Activated CD4-positive, alpha-beta memory T cell treated with anti-CD3 and anti-CD28 coated beads, Interleukin-2, amount 10 ng/mL, durations not matched to agents 7 days and 5 days (primary cell): ENCODE measurements at regions not wholly inside any gene's neighbourhood (a gene's known extent, or its start where the extent isn't known, plus 50 kb on each side); places are given as distances from the start of the nearest gene placed in this dataset.

Experiments used
- CTCF ChIA-PET: fragments of 350-600 bp; sonication (Branson Sonifier 250); formaldehyde crosslinking; loops from one replicate; lab custom pipeline; 2021; ENCODE audit warnings: antibody characterized with exemption, inconsistent platforms; lab: Charles Lee
- POLR2A ChIA-PET: fragments of 350-600 bp; sonication (Branson Sonifier 250); formaldehyde crosslinking; loops from one replicate; lab custom pipeline; 2021; ENCODE audit warnings: antibody characterized with exemption; lab: Charles Lee
- DNase-seq: peaks from one replicate; pipeline ENCODE4 v3.0.0-alpha.2; 2020
- H3K27ac Mint-ChIP-seq: one replicate; pipeline ENCODE4 v1.8.0; 2021; ENCODE audit warnings: mild to moderate bottlenecking, mixed read lengths
- H3K27me3 Mint-ChIP-seq: one replicate; pipeline ENCODE4 v1.8.0; 2021; ENCODE audit warnings: mixed read lengths
- H3K36me3 Mint-ChIP-seq: one replicate; pipeline ENCODE4 v1.8.0; 2021; ENCODE audit warnings: low read depth, mixed read lengths
- H3K4me1 Mint-ChIP-seq: one replicate; pipeline ENCODE4 v1.8.0; 2021; ENCODE audit warnings: mixed read lengths
- H3K4me3 Mint-ChIP-seq: one replicate; pipeline ENCODE4 v1.8.0; 2021; ENCODE audit warnings: mild to moderate bottlenecking, mixed read lengths
- H3K9me3 Mint-ChIP-seq: one replicate; pipeline ENCODE4 v1.8.0; 2021; ENCODE audit warnings: mixed read lengths

DNA sequence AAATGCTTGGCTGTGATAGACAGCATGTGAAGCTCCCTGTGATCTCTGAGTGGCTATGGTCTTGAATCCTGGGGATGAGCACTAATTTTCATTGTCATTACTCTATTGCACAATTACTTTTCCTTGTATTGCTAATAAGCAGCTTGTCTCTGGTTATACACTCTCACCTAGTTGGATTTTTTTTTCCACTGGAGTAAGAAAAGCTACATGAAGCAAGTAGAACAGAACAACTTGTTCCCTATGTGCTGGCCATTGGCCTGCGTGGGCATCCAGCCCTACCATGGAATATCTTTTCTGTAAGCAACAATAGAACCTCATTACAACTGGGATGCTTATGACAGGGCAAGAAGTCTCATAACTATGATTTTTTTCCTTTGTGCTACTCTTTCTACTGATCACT lies 807.4 kb downstream of the TNS3 start:
- ChIA-PET POLR2A (no interaction called here), CTCF (no interaction called here)
- H3K4me1 Mint-ChIP-seq = no peaks in the 10 kb centered on the region
- H3K9me3 Mint-ChIP-seq = peaks cover 5% of the 10 kb centered on the region
- no peaks in the 10 kb centered on the region for H3K36me3 Mint-ChIP-seq
- no peak for DNase-seq
- H3K4me3 Mint-ChIP-seq = no peak overlapping the region
- no peaks in the 10 kb centered on the region for H3K27me3 Mint-ChIP-seq
- no peak overlapping the region for H3K27ac Mint-ChIP-seq

DNA sequence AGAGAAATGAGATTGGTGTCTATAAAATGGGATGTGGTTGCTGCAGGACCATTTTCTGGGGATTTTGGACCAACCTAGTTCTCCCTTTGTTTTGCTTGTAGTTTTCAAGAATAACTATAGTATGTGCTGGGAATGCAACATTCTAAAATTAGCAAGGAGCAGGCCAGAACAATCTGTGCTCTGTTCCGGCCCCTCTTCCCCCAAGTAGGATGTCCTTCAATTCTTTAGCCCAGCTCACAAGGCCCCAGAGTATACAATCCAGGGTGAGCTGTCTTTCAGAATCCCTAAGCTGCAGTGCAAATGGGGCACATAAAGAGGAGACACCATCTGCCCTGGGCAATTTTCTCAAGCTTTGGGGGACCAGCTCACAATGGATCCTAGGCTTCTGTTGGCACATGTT lies 809.1 kb downstream of the TNS3 start:
- POLR2A ChIA-PET = no interaction called here
- no peaks in the 10 kb centered on the region for H3K36me3 Mint-ChIP-seq

DNA sequence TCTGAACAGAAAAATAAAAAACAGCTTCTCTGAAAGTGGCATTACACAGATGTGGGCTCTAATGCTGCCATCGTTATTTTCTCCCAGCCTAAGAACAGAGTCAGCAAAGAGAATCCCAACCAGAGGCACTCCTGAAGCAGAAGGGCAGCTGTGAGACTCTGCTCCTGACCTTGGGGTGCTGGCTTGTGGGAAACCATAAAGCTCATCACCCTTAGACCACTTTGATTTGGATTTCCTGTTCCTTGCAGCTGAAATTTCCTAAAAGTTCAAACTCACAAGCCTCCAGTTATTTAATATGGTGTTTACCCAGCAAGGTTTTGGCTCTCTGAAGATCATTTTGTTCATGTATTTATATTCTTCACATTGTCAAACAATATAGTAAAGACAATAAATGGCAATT lies 814.8 kb downstream of the TNS3 start:
- Mint-ChIP-seq H3K9me3 (peaks cover 16% of the 10 kb centered on the region), H3K27me3 (no peaks in the 10 kb centered on the region), H3K4me3 (no peak overlapping the region), H3K4me1 (no peaks in the 10 kb centered on the region), H3K36me3 (no peaks in the 10 kb centered on the region), H3K27ac (no peak overlapping the region)
- POLR2A ChIA-PET = no interaction called here
- CTCF ChIA-PET = no interaction called here
- DNase-seq = no peak

More for the DNA sequence above, 809.1 kb downstream of the TNS3 start:
- H3K4me3 Mint-ChIP-seq = no peak overlapping the region
- no peak overlapping the region for H3K27ac Mint-ChIP-seq
- CTCF ChIA-PET = no interaction called here
- no peaks in the 10 kb centered on the region for H3K4me1 Mint-ChIP-seq
- no peaks in the 10 kb centered on the region for H3K27me3 Mint-ChIP-seq
- no peak for DNase-seq
- H3K9me3 Mint-ChIP-seq = peaks cover 14% of the 10 kb centered on the region

DNA sequence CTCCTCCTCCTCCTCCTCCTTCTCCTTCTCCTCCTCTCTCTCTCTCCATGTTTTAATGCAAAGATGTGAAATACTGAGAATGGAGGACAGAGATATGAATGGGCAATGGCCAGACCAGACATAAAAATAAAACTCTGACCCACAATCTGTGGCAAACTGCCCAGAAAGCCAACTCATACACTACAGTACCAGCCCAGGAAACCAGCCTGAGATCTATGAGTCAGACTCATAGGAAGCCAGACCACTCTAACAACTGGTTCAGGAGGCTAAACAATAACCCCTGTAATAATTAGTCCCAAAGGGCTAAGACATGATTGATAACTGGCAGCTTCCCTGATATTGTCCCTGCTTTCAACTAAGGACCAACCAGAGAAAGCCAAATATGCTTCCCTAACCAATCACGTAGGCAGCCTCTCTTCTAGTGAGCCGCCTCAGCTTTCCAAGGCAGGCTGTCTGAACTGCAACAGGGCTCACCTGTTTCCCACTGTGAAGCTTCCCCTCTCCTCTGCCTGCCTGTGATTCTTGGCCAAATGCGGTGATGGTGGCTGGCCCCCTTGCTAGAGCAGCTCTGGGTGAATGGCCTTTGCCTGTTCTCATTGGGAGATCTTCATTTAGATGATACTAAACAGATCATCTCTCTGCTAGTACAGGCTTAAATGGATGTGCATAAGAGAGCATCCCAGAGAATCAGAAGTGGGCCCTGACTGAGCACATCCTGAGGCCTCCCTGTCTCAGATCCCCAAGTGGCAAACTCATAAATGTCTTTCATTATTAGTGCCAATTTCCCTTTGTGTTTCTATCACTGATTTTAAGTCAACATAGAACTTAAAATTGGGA lies 817.6 kb downstream of the TNS3 start:
- Mint-ChIP-seq H3K4me3 (no peak overlapping the region), H3K27me3 (no peaks in the 10 kb centered on the region), H3K9me3 (peaks cover 14% of the 10 kb centered on the region), H3K4me1 (no peaks in the 10 kb centered on the region), H3K36me3 (no peaks in the 10 kb centered on the region), H3K27ac (no peak overlapping the region)
- ChIA-PET CTCF (no interaction called here), POLR2A (no interaction called here)
- no peak for DNase-seq

DNA sequence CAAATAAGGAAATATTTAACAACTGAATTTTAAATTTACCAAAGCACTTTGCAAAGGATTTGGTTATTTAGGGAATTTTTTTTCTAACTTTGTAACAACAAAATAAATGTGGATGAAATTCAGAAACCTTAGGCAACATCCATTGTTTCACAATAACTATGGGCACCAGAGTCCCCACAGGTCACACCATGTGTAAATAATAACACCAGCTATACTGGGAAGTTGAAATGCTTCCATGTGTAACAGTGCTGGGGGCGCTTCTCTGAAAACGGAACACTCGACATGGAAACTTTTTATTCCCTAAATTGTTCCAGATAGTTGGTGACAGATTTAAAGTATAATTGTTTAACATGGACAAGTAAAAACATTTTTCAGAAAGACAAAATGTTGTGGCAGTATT lies 818.6 kb downstream of the TNS3 start:
- Mint-ChIP-seq H3K36me3 (no peaks in the 10 kb centered on the region), H3K9me3 (peaks cover 4% of the 10 kb centered on the region), H3K27ac (no peak overlapping the region), H3K27me3 (no peaks in the 10 kb centered on the region), H3K4me3 (no peak overlapping the region), H3K4me1 (no peaks in the 10 kb centered on the region)
- POLR2A ChIA-PET = no interaction called here
- CTCF ChIA-PET = no interaction called here
- no peak for DNase-seq

DNA sequence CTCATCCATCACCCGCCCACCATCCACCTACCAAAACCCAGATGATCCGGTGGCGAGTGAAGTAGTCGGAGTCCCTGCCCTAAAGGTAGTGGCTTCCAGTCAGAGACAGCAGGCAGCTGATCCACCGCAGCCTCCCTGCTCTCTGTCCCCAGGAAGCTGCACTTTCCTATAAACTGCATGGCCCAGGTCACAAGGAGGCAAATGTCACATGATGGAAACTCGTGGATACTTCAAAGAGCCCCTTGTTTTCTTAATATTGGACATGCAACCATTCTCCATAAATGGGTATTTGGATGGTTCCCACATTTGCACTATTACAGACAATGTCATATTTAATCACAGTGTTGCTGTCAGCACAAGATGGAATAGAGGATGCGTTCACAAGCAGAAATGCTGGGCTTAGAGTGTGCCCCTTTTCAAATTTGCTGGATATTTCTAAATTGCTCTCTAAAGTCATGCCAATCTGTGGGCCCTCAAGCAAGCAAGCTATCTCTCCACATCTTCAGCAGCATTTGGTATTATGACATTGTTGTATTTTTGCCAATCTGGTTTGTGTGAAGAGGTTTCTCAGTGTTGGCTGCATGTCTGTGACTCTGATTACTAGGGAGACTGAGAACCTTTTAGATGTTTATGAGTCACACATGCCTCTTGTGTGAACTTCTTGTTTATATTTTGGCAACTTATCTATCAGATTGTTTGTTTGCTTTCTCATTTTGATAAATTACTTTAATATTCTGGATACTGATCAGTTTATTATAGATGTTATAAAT lies 822.0 kb downstream of the TNS3 start:
- no peaks in the 10 kb centered on the region for H3K4me1 Mint-ChIP-seq
- no peak overlapping the region for H3K27ac Mint-ChIP-seq
- H3K9me3 Mint-ChIP-seq = peaks cover 4% of the 10 kb centered on the region
- no peaks in the 10 kb centered on the region for H3K36me3 Mint-ChIP-seq
- H3K27me3 Mint-ChIP-seq = no peaks in the 10 kb centered on the region
- CTCF ChIA-PET = no interaction called here
- POLR2A ChIA-PET = no interaction called here
- no peak overlapping the region for H3K4me3 Mint-ChIP-seq
- no peak for DNase-seq

DNA sequence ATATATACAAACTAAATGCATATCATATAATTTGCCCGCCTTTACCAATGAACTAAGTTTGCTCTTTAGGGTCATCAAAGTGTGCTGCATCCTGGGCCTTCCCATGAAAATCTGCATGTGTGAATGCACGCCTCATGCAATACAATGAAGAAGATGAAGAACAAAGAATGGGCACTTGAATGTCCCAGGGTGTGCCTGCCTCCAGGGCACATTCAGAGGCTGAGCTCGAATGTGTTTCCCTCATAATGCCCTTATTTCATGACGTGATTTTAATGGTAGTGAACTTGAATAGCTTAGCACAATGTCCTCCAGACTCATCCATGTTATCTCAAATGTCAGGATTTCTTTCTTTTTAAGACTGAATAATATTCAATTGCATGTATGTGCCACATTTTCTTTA lies 824.9 kb downstream of the TNS3 start:
- Mint-ChIP-seq H3K9me3 (peaks cover 6% of the 10 kb centered on the region), H3K4me3 (no peak overlapping the region), H3K27ac (no peak overlapping the region), H3K4me1 (no peaks in the 10 kb centered on the region), H3K27me3 (no peaks in the 10 kb centered on the region), H3K36me3 (no peaks in the 10 kb centered on the region)
- POLR2A ChIA-PET = no interaction called here
- no peak for DNase-seq
- CTCF ChIA-PET = no interaction called here

DNA sequence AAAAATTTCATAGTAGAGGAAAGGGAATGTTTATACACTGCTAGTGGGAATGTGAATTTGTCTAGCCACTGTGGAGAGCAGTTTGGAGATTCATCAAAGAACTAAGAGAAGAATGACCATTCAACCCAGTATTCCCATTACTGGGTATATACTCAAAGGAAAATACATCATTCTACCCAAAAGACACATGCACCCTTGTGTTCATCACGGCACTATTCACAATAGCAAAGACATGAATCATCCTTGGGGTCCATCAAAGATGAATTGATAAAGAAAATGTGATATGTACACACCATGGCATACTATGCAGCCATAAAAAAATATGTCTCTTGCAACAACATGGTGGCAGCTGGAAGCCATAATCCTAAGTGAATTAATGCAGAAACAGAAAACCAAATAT lies 825.7 kb downstream of the TNS3 start:
- Mint-ChIP-seq H3K4me1 (no peaks in the 10 kb centered on the region), H3K27me3 (no peaks in the 10 kb centered on the region), H3K9me3 (peaks cover 3% of the 10 kb centered on the region), H3K4me3 (no peak overlapping the region), H3K27ac (no peak overlapping the region), H3K36me3 (no peaks in the 10 kb centered on the region)
- POLR2A ChIA-PET = no interaction called here
- CTCF ChIA-PET = no interaction called here
- DNase-seq = no peak

DNA sequence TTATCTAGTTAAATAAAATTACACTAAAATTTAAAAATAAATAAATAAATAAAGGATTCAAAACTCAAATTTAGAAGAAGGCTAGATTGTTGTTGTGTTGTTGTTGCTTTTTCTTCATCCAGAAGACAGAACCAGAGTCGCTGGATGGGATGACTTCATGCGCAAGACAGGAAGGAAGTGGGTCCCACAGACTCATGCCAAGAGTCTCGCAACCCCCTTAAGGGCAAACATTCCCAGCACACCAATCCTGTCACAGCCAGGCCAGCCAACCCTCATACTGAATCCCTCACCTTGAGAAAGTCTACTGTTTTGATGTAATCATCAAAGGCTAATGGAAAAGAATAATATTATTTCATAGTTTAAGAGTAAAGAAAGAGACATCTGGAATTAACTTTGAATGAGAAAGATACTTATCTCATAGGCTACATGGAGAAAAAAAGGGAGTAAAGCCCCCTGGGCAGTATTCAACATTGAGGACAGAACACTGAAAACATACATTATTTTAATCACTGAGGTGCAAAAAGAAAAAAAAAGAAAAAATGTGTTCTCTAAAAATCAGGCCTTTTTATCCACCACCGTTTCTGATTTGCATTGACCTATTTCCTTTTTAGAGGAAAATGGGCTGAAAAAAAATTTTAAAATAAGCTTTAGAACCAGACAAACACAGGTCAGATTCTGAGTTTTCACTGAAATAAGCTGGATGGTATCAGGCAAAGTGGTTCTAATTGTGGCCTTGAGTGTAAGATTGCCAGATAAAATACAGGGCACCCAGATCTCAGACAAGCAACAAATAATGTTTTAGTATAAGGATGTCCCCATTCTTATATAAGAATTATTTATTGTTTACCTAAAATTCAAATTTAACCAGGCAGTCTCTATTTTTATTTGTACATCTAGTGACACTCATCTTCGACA lies 826.5 kb downstream of the TNS3 start:
- Mint-ChIP-seq H3K4me3 (no peak overlapping the region), H3K9me3 (peaks cover 3% of the 10 kb centered on the region), H3K36me3 (no peaks in the 10 kb centered on the region), H3K27ac (no peak overlapping the region), H3K4me1 (no peaks in the 10 kb centered on the region), H3K27me3 (no peaks in the 10 kb centered on the region)
- no peak for DNase-seq
- ChIA-PET CTCF (no interaction called here), POLR2A (no interaction called here)

DNA sequence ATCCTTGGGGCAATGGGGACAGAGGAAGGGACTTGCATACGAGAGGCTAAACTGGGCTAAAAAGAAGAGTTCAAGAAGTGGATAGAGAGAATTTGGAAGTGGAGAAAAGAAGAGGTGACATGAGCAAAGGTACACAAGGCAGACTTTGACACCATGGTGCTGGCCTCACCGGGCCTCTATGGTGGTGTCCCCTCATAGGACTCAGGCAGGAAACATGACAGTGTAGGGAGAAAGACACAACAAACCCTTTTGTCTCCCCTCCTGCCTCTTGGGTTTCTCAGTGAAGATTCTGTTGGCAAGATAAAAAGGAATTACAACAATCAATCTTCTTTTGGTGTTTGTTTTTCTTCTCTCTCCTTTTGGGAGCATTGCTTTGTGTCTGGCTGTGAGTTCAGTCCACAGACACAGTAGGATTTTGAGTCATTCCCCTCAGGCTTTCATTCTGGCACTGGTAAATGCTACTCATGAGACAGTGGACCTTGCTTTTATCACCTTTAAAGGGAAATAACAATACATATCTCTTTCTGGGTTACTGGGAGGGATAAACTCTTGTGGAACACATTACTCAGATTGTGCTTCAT lies 827.7 kb downstream of the TNS3 start:
- DNase-seq = no peak
- Mint-ChIP-seq H3K27ac (no peak overlapping the region), H3K4me3 (no peak overlapping the region), H3K9me3 (peaks cover 3% of the 10 kb centered on the region), H3K27me3 (no peaks in the 10 kb centered on the region), H3K4me1 (no peaks in the 10 kb centered on the region), H3K36me3 (no peaks in the 10 kb centered on the region)
- ChIA-PET CTCF (no interaction called here), POLR2A (no interaction called here)

DNA sequence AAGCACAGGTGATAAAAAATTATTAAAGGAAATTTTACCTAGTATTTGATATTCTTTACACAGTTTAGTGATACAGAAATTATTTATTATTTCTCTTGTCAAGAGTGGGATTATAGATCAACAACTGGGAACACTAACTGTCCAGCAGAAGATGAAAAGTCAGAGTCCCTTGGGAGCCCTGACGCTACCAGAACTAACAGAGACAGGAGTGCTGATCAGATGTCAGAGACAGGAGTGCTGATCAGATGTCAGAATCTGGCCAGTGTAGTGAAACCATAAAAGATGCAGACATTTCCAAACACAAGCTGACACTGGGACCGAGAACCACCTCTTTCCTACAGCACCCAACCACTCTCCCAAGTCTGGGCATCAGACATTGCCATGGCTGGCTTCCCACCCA lies 828.2 kb downstream of the TNS3 start:
- H3K4me3 Mint-ChIP-seq = no peak overlapping the region
- H3K9me3 Mint-ChIP-seq = peaks cover 3% of the 10 kb centered on the region
- H3K27ac Mint-ChIP-seq = no peak overlapping the region
- no peaks in the 10 kb centered on the region for H3K36me3 Mint-ChIP-seq
- no peaks in the 10 kb centered on the region for H3K27me3 Mint-ChIP-seq
- H3K4me1 Mint-ChIP-seq = no peaks in the 10 kb centered on the region
- CTCF ChIA-PET = no interaction called here
- POLR2A ChIA-PET = no interaction called here
- no peak for DNase-seq

DNA sequence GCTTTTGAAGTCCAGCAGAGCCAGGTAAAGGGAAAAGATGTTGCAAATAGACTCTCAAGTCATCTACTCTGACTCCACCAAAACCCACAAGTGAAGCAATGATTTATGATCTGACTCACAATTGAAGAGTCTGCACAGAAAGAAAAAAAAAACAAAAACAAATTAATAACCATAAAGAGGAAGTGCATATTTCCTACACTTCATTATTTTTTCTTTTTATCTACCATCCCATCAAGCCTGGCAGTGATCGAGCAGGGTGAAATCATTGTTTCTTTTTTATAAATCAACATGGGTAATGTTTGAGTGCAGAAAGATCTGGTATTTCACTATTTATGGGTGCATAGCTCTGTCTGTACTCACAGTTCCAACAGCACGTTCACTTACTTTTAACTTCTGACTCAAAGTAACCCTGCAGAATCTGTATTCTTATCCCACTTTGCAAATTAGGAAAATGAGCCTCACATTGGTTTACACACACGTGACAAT lies 829.0 kb downstream of the TNS3 start:
- ChIA-PET POLR2A (no interaction called here), CTCF (no interaction called here)
- DNase-seq = no peak
- Mint-ChIP-seq H3K4me1 (no peaks in the 10 kb centered on the region), H3K36me3 (no peaks in the 10 kb centered on the region), H3K9me3 (peaks cover 3% of the 10 kb centered on the region), H3K27me3 (no peaks in the 10 kb centered on the region), H3K27ac (no peak overlapping the region), H3K4me3 (no peak overlapping the region)
